Central memory CD8-positive, alpha-beta T cell (primary cell): ENCODE measurements at regions not wholly inside any gene's neighbourhood (a gene's known extent, or its start where the extent isn't known, plus 50 kb on each side); places are given as distances from the start of the nearest gene placed in this dataset.

Experiments
- ATAC-seq: fragments of 150-1000 bp; cut with Tn5 transposase; replicated peaks from 2 replicates; pipeline ENCODE4 v1.10.0; 2022; ENCODE audit warnings: mild to moderate bottlenecking, moderate FRiP score, moderate number of reproducible peaks; ENCODE audit not compliant: poor library complexity, severe bottlenecking; ENCODE audit errors: extremely low read depth
- DNase-seq, 2 donors: peaks; one replicate each; pipeline ENCODE4 v3.0.0; 2021; ENCODE audit warnings: low spot score in 2 of 2
- H3K27ac Mint-ChIP-seq: one replicate; pipeline ENCODE4 v1.8.0; 2022; ENCODE audit warnings: low read depth, mild to moderate bottlenecking, moderate library complexity, mixed read lengths
- H3K27me3 Mint-ChIP-seq: one replicate; pipeline ENCODE4 v1.8.0; 2022; ENCODE audit warnings: mixed read lengths
- H3K36me3 Mint-ChIP-seq: one replicate; pipeline ENCODE4 v1.8.0; 2022; ENCODE audit warnings: mild to moderate bottlenecking, moderate library complexity, mixed read lengths; ENCODE audit not compliant: insufficient read depth
- H3K4me1 Mint-ChIP-seq: one replicate; pipeline ENCODE4 v1.8.0; 2022; ENCODE audit warnings: mixed read lengths
- H3K4me3 Mint-ChIP-seq: one replicate; pipeline ENCODE4 v1.8.0; 2022; ENCODE audit warnings: mild to moderate bottlenecking, moderate library complexity, mixed read lengths
- H3K9me3 Mint-ChIP-seq: one replicate; pipeline ENCODE4 v1.8.0; 2022; ENCODE audit warnings: mixed read lengths

DNA sequence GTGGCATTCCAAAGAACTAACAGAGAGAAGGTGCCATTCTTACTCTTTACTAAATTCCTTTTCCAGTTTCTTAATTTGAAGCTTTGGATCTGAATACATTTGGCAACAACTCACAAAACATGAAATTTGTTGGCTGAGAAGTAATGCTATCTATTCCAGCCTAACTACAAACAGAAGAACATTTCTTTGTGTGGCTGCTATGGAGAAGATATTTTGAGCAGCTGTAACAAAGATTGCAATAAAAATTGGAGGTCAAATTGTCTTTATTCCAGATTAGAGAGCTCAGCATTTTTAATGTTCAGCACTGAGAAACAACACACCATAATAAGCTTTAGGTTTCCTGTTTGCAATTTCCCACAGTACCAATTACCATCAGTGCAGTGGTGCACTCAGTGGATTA, 835.8 kb upstream of the FLRT2 start:
- Mint-ChIP-seq H3K9me3 (peaks cover 12% of the 10 kb centered on the region), H3K27ac (no peak overlapping the region), H3K36me3 (peaks cover 2% of the 10 kb centered on the region), H3K4me1 (no peaks in the 10 kb centered on the region), H3K27me3 (no peaks in the 10 kb centered on the region), H3K4me3 (no peak overlapping the region)
- DNase-seq: no peak
- ATAC-seq: no peak

DNA sequence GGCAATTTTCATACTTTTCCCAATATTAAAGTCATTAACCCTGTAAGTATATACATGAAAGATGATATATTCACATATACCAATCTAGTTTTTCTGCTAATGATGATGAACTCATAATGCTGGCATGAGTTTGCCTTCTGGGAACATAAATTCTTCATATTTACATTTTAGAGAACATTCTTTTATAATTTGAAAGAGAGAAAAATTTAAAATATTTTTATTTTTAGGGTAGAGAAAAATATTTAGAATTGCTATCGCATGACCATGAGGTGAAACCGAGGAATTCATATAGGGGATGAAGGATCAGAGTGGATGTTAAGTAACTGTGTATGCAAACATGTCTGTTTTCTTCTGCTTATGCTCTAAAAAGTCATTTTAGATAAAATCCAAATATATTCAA, 825.3 kb upstream of the FLRT2 start:
- Mint-ChIP-seq H3K27ac (no peak overlapping the region), H3K9me3 (peaks cover 6% of the 10 kb centered on the region), H3K27me3 (no peaks in the 10 kb centered on the region), H3K4me3 (no peak overlapping the region), H3K4me1 (no peaks in the 10 kb centered on the region), H3K36me3 (no peaks in the 10 kb centered on the region)
- no peak for ATAC-seq
- no peak for DNase-seq

DNA sequence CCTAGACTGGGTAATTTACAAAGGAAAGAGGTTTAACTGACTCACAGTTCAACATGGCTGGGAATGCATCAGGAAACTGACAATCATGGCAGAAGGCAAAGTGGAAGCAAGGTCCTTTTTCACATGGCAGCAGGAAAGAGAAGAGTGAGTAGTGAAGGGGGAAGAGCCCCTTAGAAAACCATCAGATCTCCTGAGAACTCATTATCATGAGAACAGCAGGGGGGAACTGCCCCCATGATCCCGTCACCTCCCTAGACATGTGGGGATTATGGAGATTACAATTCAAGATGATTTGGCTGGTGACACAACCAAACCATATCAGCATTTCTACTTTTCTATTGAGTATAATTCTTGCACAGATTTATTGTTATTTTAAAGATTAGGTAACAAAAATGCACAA, 822.1 kb upstream of the FLRT2 start:
- no peak overlapping the region for H3K27ac Mint-ChIP-seq
- no peak for DNase-seq
- H3K4me1 Mint-ChIP-seq: no peaks in the 10 kb centered on the region
- H3K36me3 Mint-ChIP-seq: no peaks in the 10 kb centered on the region
- no peak for ATAC-seq
- H3K27me3 Mint-ChIP-seq: no peaks in the 10 kb centered on the region
- H3K4me3 Mint-ChIP-seq: no peak overlapping the region
- H3K9me3 Mint-ChIP-seq: peaks cover 16% of the 10 kb centered on the region

GRCh38 chr14:84708865-84709264, 821.1 kb upstream of the FLRT2 start:
- no peak for DNase-seq
- no peaks in the 10 kb centered on the region for H3K36me3 Mint-ChIP-seq
- no peak overlapping the region for H3K27ac Mint-ChIP-seq
- ATAC-seq: no peak
- H3K4me3 Mint-ChIP-seq: no peak overlapping the region
- H3K27me3 Mint-ChIP-seq: no peaks in the 10 kb centered on the region
- no peaks in the 10 kb centered on the region for H3K4me1 Mint-ChIP-seq
- H3K9me3 Mint-ChIP-seq: peaks cover 16% of the 10 kb centered on the region

DNA sequence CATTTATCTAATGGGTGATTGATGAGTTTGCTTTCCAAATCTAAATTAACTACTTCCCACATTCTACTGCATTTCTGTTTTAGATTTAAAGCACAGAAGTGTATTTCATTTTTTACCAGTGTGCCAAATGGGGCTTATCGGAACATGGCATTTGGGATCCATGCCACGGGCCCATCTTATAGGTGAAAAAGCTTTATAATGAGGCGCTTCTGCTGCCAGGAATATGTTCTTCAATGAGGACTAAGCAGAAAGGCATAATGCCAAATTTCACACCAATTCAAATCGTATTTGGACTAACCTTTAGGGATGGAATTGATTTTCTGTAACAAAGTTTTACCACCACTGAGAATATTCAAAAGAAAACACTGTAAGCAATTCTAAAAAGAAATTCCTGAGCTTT, 803.5 kb upstream of the FLRT2 start:
- DNase-seq (no peak), ATAC-seq (no peak)
- Mint-ChIP-seq H3K36me3 (no peaks in the 10 kb centered on the region), H3K4me3 (no peak overlapping the region), H3K27me3 (no peaks in the 10 kb centered on the region), H3K9me3 (peaks cover 18% of the 10 kb centered on the region), H3K4me1 (no peaks in the 10 kb centered on the region), H3K27ac (no peak overlapping the region)

- DNase-seq (no peak), ATAC-seq (no peak)
- H3K4me1 Mint-ChIP-seq: no peaks in the 10 kb centered on the region
- no peaks in the 10 kb centered on the region for H3K27me3 Mint-ChIP-seq
- H3K9me3 Mint-ChIP-seq: peaks cover 22% of the 10 kb centered on the region
- peaks cover 2% of the 10 kb centered on the region for H3K36me3 Mint-ChIP-seq
- no peak overlapping the region for H3K27ac Mint-ChIP-seq
- H3K4me3 Mint-ChIP-seq: no peak overlapping the region
Observed at GRCh38 chr14:84749191-84749955, 780.6 kb upstream of the FLRT2 start.

GRCh38 chr14:84750284-84750683, 779.7 kb upstream of the FLRT2 start:
- Mint-ChIP-seq H3K4me1 (no peaks in the 10 kb centered on the region), H3K4me3 (no peak overlapping the region), H3K27ac (no peak overlapping the region), H3K9me3 (peaks cover 22% of the 10 kb centered on the region), H3K27me3 (no peaks in the 10 kb centered on the region), H3K36me3 (peaks cover 2% of the 10 kb centered on the region)
- no peak for ATAC-seq
- no peak for DNase-seq

DNA sequence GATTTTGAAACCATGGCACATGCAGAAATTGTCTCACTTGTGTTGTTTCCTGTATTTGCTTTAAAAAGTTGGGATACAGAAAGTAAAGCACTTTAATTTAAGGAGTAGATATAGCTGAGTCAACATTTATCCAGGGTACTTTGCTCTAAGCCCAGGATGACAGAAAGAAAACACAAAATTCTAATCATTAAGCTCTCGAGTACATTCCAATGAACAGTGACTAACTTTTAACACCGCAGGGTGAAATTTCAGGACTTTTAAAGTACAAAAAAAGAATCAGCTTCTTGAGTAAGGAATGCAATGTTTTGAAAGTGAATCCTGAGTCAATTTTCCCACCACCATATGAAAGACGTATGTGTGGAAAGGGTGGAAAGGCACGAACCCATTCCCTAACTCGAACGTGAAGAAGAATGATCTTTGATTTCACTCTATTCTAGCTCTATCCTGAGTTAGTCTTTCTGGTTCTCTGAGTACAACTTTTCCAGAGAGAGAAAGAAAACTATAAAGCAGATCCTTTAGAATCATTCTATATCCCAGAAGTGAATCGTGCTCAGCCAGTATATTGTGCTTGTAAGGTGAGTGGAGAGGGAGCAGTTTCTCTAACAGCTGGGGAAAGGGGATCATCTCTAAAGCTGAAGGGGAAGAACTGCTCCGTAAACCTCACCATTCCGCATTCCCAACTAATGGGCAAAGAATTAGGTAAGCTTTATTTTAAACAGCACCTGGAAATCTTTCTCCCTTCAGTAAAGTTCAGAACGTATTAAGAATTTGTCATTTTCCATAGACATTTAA, 779.0 kb upstream of the FLRT2 start:
- Mint-ChIP-seq H3K36me3 (peaks cover 2% of the 10 kb centered on the region), H3K4me3 (no peak overlapping the region), H3K27ac (no peak overlapping the region), H3K27me3 (no peaks in the 10 kb centered on the region), H3K4me1 (no peaks in the 10 kb centered on the region), H3K9me3 (peaks cover 26% of the 10 kb centered on the region)
- no peak for ATAC-seq
- no peak for DNase-seq

DNA sequence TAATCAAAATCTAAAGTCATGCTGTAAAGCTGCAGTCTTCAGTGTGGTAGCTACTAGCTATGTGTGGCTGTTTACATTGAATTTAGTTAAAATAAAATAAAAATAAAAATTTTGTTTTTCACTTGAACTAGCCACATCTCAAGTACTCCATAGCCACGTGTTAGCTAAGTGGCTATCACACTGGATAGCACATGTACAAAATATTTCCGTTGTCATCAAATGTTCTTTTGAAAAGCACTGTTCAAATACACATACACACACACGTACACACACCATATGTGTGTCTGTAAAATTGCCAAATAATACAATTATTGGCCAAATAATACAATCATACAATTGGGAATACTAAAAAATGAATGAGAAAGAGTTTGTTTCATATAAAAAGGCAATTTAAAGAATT, 778.2 kb upstream of the FLRT2 start:
- ATAC-seq (no peak), DNase-seq (no peak)
- peaks cover 30% of the 10 kb centered on the region for H3K9me3 Mint-ChIP-seq
- H3K4me1 Mint-ChIP-seq: no peaks in the 10 kb centered on the region
- no peaks in the 10 kb centered on the region for H3K27me3 Mint-ChIP-seq
- H3K4me3 Mint-ChIP-seq: no peak overlapping the region
- peaks cover 2% of the 10 kb centered on the region for H3K36me3 Mint-ChIP-seq
- H3K27ac Mint-ChIP-seq: no peak overlapping the region

DNA sequence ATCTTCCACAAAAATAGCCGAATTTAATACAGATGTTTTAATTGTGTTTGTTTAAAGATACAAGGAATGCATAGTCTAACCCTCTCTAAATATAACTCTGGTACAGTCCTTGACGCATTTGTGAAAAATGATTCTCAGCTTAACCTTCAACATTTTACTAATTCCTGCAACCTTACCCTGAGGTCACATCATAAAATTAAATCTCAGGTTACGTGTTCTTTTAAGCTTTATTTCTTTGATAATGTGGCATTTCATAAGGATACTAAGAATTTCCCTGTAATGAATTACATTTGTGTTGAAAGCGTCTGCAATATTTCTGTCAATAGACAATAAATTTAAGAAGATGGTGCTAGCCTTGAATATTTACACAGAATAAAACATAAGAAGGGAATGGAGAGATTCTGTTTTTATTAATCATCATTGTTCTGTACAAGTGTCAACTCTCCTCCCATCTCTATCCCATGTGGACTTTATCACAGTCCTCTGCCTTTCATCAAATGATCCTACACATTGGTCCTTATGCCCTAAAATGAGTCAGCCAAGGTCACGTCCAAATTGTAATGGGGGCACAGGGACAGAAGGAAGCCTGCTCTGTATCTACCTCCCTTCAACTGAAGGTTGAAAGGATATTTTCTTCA, 769.3 kb upstream of the FLRT2 start:
- DNase-seq: no peak
- Mint-ChIP-seq H3K36me3 (no peaks in the 10 kb centered on the region), H3K27ac (no peak overlapping the region), H3K4me3 (no peak overlapping the region), H3K27me3 (no peaks in the 10 kb centered on the region), H3K9me3 (peaks cover 39% of the 10 kb centered on the region), H3K4me1 (no peaks in the 10 kb centered on the region)
- no peak for ATAC-seq

DNA sequence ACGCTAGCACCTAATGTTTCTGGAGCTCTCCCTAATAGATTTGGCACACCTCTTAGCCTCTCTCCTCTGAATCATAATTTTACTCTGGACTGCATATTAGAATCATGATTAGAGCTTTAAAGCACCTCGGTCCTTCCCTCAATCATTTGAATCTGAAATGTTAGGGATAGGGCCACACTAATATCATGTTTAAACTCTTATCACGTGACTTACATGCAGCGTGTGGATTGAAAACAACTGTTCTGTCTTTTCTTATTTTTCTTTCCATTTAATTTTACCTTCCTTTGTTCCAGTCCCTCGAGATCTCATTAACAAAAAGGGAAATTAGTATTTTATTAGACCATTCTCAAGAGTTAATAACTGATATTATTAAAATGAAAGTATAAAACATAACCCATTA, 762.5 kb upstream of the FLRT2 start:
- no peak overlapping the region for H3K4me3 Mint-ChIP-seq

GRCh38 chr14:84770030-84770429, 759.9 kb upstream of the FLRT2 start:
- peaks cover 7% of the 10 kb centered on the region for H3K9me3 Mint-ChIP-seq
- H3K36me3 Mint-ChIP-seq: peaks cover 1% of the 10 kb centered on the region
- no peak for ATAC-seq
- no peak overlapping the region for H3K27ac Mint-ChIP-seq
- H3K4me1 Mint-ChIP-seq: no peaks in the 10 kb centered on the region
- H3K27me3 Mint-ChIP-seq: no peaks in the 10 kb centered on the region
- DNase-seq: no peak
- H3K4me3 Mint-ChIP-seq: no peak overlapping the region

More for the DNA sequence above, 762.5 kb upstream of the FLRT2 start:
- H3K4me1 Mint-ChIP-seq: no peaks in the 10 kb centered on the region
- H3K27ac Mint-ChIP-seq: no peak overlapping the region
- peaks cover 8% of the 10 kb centered on the region for H3K9me3 Mint-ChIP-seq
- ATAC-seq: no peak
- H3K27me3 Mint-ChIP-seq: no peaks in the 10 kb centered on the region
- no peak for DNase-seq
- H3K36me3 Mint-ChIP-seq: peaks cover 1% of the 10 kb centered on the region

DNA sequence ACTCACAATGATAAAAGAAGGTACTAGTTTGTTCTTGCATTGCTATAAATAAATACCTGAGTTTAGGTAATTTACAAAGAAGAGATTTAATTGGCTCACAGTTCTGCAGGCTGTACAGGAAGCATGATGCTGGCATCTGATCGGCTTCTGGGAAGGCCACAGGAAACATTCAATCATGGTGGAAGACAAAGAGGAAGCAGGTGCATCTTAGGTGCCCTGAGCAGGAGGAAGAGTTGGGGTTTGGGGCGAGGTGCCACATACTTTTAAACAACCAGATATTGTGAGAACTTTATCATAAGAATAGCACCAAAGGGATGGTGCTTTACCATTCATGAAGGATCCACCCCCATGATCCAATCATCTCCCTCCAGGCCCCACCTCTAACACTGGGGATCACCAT, 752.6 kb upstream of the FLRT2 start:
- no peaks in the 10 kb centered on the region for H3K4me1 Mint-ChIP-seq
- H3K36me3 Mint-ChIP-seq: no peaks in the 10 kb centered on the region
- no peak overlapping the region for H3K4me3 Mint-ChIP-seq
- peaks cover 29% of the 10 kb centered on the region for H3K9me3 Mint-ChIP-seq
- DNase-seq (no peak), ATAC-seq (no peak)
- H3K27ac Mint-ChIP-seq: no peak overlapping the region
- no peaks in the 10 kb centered on the region for H3K27me3 Mint-ChIP-seq
